DND-41 (cell line): ENCODE measurements at regions not wholly inside any gene's neighbourhood (a gene's known extent, or its start where the extent isn't known, plus 50 kb on each side); places are given as distances from the start of the nearest gene placed in this dataset.
A peak's percentile ranks its signal among the peaks of the same experiment; 100 is the strongest.

Experiments
- EZH2 ChIP-seq: IDR thresholded peaks from 3 replicates; pipeline ENCODE4 v1.6.1; 2012; ENCODE audit warnings: borderline replicate concordance, low read depth, mild to moderate bottlenecking, moderate library complexity, low read length, inconsistent platforms; ENCODE audit not compliant: severe bottlenecking
- TF ChIP-seq, protein P1 (sequence below): IDR thresholded peaks from 2 replicates; pipeline ENCODE4 v1.5.1; 2012; ENCODE audit warnings: borderline replicate concordance, low read length, moderate library complexity, mild to moderate bottlenecking; ENCODE audit not compliant: poor library complexity, severe bottlenecking; ENCODE audit errors: extremely low read depth

DNA sequence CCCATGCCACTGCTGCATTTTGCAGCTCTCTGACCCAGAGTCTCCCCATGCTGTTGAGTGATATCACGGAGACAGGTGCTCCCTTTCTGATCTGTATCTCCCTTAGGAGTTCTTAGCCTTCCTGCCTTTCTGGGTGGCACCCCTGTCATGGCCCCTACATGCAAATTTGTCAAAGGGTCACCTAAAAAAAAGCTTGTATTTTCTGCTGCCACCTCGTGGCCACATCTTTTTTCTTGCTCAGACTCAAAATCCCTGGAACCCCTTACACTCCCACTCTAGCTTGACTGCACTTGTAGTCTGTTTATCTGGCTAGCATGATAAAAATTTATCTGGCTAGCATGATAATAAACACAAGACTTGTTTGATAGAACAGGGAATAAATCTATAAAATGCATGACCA lies 809.1 kb downstream of the SORCS1 start:
- TF ChIP-seq EZH2 = no peak
- TF ChIP-seq, protein P1, sequence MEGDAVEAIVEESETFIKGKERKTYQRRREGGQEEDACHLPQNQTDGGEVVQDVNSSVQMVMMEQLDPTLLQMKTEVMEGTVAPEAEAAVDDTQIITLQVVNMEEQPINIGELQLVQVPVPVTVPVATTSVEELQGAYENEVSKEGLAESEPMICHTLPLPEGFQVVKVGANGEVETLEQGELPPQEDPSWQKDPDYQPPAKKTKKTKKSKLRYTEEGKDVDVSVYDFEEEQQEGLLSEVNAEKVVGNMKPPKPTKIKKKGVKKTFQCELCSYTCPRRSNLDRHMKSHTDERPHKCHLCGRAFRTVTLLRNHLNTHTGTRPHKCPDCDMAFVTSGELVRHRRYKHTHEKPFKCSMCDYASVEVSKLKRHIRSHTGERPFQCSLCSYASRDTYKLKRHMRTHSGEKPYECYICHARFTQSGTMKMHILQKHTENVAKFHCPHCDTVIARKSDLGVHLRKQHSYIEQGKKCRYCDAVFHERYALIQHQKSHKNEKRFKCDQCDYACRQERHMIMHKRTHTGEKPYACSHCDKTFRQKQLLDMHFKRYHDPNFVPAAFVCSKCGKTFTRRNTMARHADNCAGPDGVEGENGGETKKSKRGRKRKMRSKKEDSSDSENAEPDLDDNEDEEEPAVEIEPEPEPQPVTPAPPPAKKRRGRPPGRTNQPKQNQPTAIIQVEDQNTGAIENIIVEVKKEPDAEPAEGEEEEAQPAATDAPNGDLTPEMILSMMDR = peak; percentile 15
